SK-N-MC (cell line): ENCODE measurements at regions not wholly inside any gene's neighbourhood (a gene's known extent, or its start where the extent isn't known, plus 50 kb on each side); places are given as distances from the start of the nearest gene placed in this dataset.

Experiments used
- EZH2 ChIP-seq: fragments of 200-600 bp; sonication (generic); IDR thresholded peaks from one replicate; pipeline ENCODE4 v1.6.1; 2017; ENCODE audit warnings: antibody characterized with exemption
- POLR2AphosphoS5 ChIP-seq: IDR thresholded peaks from 2 replicates; pipeline ENCODE4 v1.6.1; 2012; ENCODE audit warnings: mild to moderate bottlenecking, low read depth, low read length, borderline replicate concordance

DNA sequence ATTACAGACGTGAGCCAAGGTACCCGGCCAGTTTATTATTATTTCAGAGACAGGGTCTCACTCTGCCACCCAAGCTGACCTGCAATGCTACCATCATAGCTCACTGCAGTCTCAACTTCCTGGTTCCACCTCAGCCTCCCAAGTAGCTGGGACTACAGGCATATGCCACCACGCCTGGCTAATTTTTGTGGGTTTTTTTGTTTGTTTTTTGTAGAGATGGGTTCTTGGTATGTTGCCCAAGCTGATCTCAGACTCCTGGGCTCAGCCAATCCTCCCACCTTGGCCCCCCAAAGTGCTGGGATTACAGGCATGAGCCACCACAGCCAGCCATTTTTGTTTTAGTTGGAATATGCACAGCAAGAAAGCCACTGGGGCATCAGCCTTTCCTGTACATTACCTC, 115.7 kb downstream of the MRM1 start:
- TF ChIP-seq EZH2, result no peak
- TF ChIP-seq POLR2AphosphoS5, result no peak
